ENCODE measurements at regions not wholly inside any gene's neighbourhood (a gene's known extent, or its start where the extent isn't known, plus 50 kb on each side); places are given as distances from the start of the nearest gene placed in this dataset.

DNA sequence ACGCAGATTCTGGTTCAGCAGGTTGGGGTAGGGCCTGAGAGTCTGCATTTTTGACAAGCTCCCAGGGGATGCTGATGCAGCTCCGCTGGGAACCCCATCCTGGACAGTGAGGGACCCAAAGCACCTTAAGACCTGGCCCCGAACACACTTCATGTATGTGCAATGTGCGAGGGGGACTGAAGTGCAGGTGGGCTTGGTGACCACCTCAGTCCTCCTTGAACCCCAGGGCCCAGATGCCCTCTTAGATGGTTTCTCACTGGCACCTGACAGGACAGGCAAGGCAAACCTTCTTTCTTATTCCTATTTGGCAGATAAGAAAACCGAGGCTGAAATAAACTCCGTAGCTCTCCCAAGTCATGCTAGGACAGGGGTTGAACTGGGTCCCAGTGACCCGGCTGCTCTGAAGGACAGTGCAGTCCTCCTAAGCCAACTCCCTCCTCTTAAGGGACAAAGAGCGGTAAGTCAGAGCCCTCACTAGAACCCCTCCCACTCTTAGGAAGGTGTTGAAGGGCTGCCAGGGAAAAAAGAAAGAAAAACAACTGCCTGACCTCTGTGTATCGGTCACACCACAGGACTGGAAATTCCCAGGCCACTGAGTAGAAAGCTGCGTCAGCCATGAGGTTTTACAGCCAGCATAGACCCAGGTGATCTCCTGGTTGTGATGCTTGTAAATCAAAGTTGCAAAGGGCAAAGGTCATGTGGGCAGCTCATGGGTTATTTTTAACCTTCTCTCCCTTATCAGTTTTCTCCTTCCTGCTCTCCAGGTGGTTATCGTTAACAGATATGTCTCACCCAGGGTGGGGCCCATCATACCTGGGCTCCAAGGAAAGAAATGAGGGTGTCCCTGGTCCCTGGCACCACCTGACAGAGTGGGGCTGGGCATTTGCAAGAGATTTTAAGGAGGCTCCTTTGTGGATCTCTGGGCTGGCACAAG, 90.9 kb upstream of the SMNDC1 start:
- TF ChIP-seq, protein P1, sequence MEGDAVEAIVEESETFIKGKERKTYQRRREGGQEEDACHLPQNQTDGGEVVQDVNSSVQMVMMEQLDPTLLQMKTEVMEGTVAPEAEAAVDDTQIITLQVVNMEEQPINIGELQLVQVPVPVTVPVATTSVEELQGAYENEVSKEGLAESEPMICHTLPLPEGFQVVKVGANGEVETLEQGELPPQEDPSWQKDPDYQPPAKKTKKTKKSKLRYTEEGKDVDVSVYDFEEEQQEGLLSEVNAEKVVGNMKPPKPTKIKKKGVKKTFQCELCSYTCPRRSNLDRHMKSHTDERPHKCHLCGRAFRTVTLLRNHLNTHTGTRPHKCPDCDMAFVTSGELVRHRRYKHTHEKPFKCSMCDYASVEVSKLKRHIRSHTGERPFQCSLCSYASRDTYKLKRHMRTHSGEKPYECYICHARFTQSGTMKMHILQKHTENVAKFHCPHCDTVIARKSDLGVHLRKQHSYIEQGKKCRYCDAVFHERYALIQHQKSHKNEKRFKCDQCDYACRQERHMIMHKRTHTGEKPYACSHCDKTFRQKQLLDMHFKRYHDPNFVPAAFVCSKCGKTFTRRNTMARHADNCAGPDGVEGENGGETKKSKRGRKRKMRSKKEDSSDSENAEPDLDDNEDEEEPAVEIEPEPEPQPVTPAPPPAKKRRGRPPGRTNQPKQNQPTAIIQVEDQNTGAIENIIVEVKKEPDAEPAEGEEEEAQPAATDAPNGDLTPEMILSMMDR (conservative IDR thresholded peaks at IDR 0.05; ENCODE audit: low read depth, low read length): no peak
- DNase-seq (ENCODE audit: low read depth): peak; percentile 99
- H3K4me3 ChIP-seq (ENCODE audit: low read depth, low read length): no peak overlapping the region

DNA sequence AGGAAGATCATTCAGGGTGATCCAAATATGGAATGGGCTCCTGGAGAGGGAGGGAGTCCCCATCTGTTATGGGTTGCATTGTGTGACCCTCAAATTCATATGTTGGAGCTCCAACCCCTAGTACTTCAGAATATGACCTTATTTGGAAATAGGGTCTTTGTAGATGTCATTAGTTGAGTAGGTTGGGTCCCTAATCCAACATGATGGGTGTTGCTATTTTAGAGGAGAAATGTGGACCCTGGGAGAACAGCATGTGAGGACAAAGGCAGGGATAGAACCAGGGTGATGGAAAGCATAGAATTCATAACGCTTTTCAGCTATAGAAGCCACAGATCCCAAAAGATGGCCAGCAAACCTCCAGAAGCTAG, 91.5 kb upstream of the SMNDC1 start:
- no peak for DNase-seq (ENCODE audit: low read depth)
- TF ChIP-seq, protein P1 (conservative IDR thresholded peaks at IDR 0.05; ENCODE audit: low read depth, low read length): no peak
- H3K4me3 ChIP-seq (ENCODE audit: low read depth, low read length): no peak overlapping the region

- TF ChIP-seq, protein P1 (conservative IDR thresholded peaks at IDR 0.05; ENCODE audit: low read depth, low read length): no peak
- H3K4me3 ChIP-seq (ENCODE audit: low read depth, low read length): no peak overlapping the region
- no peak for DNase-seq (ENCODE audit: low read depth)
These were observed 93.1 kb upstream of the SMNDC1 start for GRCh38 chr10:110397856-110398255.

DNA sequence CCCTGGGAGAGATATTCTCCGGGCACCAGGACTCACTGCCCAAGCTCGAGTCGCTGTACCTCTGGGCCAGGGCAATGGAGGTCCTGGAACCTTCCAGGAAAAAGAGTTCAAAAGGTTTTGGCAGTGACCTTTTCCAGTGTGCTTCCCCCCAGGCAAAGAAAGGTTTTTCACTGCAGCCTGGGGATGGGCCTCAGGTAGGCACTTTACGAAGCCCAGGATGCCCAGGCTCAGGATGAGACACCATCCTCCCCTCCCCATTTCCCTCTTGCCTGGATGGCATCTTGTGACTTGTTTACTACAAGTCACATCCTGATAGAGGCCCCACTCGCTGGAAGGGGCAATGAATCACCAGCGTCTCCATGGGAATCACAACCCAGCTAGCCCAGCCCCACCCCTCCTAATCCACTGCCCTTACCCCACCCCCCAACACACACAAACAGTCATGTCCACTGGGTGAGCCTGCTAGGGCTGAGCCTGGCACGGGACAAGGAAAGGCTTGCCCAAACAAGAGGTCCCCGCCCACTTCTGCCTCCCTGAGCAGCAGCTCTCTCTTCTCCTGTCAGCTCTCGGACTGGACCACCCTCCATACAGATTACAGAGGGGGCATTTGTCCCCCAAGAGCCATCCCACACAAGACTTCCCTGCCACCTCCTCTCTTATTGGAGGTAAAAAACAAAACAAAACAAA, 93.8 kb upstream of the SMNDC1 start:
- DNase-seq (ENCODE audit: low read depth): peak; percentile 94
- TF ChIP-seq, protein P1 (conservative IDR thresholded peaks at IDR 0.05; ENCODE audit: low read depth, low read length): no peak
- H3K4me3 ChIP-seq (ENCODE audit: low read depth, low read length): no peak overlapping the region

GRCh38 chr10:110399106-110399964, 94.6 kb upstream of the SMNDC1 start:
- no peak overlapping the region for H3K4me3 ChIP-seq (ENCODE audit: low read depth, low read length)
- TF ChIP-seq, protein P1 (conservative IDR thresholded peaks at IDR 0.05; ENCODE audit: low read depth, low read length): no peak
- peak; percentile 99 for DNase-seq (ENCODE audit: low read depth)

DNA sequence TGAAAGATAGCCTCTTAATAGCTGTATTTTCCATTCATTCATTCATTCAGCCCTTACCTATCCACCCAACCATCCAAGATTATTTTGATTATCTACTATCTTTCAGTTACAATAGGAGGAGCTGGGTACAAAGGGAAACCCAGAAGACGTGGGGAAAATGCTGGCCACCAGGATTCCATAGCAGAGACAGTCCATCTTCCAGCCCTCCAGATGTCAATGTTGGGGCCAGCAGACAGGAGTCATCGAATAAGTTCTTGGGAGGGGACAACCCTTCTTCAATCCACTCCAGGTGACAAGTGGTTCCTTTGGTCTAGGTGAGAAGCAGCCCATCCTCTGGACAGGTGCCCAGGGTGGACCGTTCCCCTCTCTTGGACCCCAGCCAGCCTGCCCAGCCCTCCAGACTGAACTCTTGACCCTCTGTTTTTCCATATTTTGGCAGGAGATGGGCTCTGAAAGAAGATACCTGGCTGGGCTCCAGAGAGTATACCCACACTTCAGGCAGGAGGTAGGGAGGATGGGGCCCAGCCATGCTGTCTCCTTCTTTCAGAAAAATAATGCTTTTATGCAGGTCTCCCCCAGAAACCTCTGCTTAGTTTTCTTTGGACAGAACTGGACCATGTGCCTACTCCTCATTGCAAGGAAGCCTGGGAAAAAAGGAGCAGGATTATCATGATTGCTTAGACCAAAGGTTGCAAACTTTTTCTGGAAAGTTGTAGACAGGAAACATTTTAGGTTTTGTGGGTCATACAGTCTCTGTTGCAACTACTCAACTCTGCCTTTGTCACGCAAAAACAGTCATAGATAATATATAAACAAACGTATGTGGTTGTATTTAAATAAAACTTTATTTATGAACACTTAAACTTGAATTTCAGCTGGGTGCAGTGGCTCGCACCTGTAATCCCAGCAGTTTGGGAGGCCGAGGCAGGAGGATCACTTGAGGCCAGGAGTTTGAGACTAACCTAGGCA, 95.5 kb upstream of the SMNDC1 start:
- DNase-seq (ENCODE audit: low read depth): no peak
- TF ChIP-seq, protein P1 (conservative IDR thresholded peaks at IDR 0.05; ENCODE audit: low read depth, low read length): no peak
- no peak overlapping the region for H3K4me3 ChIP-seq (ENCODE audit: low read depth, low read length)

Measured in choroid plexus epithelial cell (primary cell).